Stimulated activated CD4-positive, alpha-beta T cell treated with anti-CD3 and anti-CD28 coated beads, TNF-alpha, amount 100 ng/mL, for 4 hours (primary cell): ENCODE measurements at regions not wholly inside any gene's neighbourhood (a gene's known extent, or its start where the extent isn't known, plus 50 kb on each side); places are given as distances from the start of the nearest gene placed in this dataset.

Experiments used
- DNase-seq, 3 experiments: peaks; one replicate each; pipeline ENCODE4 v3.0.0-alpha.2; 2020; ENCODE audit warnings: low read depth in 3 of 3

DNA sequence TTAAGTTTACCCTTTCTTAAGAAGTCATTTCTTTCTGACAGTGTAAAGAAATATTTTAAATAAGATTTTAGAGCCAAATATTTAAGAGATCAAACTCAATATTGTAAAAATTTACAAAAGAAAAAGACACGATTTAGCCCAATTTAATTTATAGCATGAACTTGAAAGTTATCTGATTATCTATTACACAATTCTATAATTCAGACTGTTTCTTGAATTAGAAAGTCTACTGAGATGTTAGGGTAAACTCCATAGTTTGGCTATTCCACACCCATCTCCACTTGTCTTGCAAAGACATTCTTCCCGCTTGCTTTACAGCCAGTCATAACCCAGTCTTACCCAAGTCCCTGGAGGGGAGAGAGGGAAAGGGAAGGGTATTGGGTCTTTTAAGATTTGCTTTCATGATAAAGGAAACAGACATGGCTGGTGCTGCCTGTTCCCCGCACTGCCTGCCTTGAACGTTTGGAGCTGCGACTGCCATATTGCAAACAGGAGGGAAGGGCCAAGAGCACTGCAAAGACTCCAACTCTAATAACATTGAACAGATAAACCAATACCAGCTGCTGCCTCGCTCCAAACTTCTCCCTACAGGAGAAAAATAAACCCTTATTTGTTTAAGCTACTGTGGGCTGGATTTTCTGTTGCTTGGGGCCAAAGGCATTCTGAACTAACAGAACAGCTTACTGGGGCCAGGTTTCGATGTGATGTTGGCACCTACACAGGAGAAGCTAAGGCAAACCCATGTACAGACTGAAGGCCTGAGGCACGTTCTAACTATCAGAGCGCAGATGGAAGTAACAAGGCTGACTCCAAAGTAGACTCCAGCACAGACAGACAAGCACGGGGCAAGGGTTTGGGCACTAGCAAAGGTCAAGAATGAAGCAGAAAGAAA is 552.3 kb upstream of the JARID2 start:
- no peak for DNase-seq

DNA sequence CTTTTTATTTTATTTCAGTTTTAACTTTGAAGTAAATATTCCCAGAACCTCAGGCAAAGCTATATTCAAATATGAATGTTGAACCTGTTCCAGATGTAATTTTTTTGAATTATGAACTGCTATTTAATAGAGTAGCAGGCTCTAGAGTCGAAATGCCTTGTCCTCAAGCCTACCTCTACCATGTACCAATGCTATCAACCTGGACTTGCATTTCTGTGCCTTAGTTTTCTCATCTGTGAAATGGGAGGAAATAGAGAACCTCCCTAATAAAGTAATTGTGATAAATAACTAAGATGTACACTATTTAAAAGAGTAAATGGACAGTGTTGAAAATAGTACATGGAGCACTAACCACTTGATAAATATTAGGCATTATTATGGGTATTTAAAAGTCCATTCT is 551.6 kb upstream of the JARID2 start:
- DNase-seq: no peak

DNA sequence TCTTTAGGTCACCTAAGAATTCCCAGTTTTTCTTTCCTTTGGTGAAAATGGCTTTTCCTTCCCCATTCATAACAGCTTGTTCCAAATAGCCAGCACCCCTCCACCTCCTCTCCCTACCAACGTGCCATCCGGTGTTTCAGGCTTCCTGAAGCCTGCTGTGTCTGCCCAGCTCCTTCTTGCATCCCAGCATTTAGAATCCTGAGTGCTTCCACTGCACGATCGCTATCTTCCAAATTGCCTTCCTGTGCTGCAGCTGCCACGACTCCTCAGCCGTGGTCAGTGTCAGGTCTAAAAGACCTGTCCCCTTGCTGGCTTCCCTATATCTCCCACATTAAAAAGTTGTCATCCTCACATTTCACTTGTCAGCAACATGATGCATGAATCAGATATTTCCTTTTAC is 550.3 kb upstream of the JARID2 start:
- DNase-seq: no peak

DNA sequence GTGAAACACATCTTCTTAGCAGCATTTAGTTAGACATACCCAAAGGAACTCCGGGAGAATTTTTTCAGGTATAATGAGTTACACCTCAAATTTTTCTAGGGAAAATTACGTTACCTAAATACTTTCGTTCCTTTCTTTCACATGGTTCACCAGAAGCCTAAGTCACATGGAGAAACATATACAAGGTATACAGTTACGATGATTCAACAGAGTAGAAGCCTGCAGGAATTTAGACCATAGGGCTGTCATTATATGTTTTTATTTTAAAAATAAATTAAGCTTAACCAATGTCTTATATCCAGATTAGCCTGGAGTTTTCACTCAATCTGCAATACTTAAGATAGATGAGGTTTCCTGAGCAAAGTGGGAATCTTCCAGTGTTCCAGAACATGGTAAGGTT is 549.5 kb upstream of the JARID2 start:
- no peak for DNase-seq

DNA sequence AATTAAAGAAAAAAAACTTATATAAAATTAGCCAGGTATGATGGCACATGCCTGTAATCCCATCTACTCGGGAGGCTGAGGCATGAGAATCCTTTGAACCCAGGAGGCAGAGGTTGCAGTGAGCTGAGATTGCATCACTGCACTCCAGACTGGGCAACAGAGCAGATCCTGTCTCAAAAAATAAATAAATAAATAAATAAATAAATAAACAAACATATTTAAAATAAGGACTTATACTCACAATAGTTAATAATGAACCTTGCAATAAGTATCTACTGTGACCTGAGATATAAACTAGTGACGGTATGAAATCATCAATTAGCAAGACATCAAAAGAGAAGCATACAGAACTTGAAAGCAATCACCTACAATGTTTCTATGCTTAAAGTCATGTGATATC is 548.4 kb upstream of the JARID2 start:
- no peak for DNase-seq

DNA sequence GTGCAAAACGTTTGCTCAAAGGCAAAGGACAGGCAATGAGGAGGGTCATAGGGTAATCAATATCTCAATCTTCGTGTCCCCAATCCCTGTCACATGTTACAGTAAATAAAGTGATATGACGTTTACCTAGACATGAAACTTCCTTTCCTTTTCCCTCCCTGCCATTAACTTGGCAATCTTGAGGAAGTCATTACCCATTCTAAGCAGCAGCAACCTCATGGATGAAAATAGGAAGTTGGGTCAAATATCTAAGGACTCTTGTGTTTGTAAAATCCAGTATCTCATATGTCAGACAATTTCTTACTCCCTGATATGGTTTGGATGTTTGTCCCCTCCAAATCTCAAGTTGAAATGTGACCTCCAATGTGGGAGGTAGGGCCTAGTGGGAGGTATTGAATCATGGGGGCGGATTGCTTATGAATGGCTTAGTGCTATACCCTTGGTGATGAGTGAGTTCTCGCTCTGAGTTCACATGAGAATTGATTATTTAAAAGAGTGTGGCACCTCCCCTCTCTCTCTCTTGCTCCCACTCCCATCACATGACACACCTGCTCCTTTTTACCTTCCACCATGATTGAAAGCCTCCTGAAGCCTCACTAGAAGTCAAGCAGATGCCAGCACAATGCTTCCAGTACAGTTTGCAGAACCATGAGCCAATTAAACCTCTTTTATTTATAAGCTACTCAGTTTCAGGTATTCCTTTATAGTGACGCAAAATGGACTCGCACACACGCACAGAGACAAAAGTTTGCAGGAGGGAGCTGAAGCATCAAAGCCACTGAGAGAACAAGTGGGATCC is 545.9 kb upstream of the JARID2 start:
- DNase-seq: no peak

DNA sequence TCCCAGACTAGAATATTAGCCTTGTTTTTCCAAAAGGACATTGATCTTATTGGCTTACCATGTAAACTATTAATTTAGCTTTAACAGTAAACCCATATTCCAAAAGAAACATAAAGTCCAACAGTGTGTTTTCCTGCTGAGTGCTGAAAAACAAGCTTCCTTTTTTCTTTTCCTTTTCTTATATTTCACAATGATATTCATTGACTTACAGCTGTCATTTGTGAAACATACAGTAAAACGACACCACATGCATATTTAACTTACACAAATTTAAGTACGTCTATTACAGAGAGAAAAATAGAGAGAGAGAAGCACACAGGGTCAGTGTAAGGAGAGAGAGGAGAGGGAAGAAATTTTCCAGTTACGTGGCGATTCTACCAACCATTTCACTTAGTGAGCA is 543.9 kb upstream of the JARID2 start:
- no peak for DNase-seq

DNA sequence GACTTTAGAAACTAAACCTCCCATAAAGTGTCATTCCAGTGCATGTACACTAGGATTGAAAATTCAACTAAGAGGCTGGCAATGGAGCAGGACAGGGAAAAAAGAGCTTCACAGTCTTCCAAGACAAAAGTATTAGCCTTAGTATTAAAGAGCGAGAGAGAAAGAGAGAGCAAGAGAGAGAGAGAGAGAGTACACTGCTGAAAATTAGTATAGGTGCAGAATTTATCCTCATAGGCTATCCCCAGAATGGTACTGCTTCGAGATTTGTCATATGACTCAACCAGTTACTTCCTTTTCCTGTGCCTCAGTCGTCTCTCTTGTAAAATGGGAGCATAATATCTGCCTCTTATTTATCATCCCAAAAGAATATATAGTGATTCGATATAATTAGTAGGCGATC is 543.2 kb upstream of the JARID2 start:
- no peak for DNase-seq

DNA sequence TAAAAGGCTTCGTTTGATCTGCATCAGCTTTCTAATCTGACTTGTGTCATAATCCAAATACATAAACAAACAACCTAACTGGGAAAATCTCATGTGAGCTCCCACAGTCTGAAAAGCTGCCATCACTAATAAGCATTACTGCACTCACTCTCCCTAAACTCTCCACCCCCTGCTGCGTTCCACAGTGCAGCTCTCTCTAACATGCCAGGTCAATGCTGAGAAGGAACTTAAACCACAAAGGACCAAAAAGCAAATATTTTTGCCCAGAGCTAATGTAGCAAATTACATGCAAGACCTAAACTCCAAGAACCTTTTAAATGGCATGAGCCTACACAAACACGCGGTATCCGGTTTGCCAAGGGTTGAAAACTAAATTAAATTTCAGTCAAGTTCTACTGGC is 542.3 kb upstream of the JARID2 start:
- DNase-seq: no peak

DNA sequence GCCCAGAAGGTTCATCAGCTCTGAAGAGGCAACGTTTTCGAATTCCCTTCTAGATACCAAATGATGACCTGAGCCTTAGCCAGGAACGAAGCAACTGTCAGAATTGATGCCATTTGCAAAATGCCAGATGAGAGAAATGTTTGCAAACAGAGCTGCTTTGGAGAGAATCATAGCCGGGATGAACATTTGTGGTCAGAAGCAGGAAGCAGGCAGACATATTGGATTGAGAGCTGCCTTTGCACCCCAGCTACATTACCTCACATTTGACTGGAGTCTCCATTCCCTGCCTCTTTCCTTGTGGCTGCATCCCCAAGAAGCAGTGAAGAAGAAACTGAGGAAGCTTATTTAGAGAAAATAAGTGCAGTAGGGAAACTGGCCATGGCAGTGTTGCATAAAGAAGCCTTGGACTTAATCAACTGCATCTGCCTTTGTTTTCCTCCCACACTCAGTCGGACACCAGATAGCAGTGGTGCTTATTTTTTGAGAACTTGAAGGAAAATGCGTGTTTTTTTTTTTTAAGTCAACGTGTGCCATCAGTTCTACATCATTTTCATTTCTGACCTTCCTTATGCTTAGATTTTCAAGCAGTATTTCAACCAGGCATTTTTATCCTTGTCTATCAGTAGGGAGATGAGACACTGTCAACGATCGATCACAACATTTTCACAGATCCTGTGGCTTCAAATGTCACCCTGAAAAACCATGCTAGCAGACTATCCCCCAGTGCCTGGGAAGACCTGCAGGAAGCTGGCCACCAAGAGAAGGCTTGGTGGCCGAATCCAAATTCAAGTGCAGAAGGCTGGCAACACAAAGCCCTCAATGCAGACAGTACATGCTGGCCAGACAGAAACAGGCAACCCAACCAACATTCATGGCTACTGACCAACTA is 541.2 kb upstream of the JARID2 start:
- DNase-seq: no peak

DNA sequence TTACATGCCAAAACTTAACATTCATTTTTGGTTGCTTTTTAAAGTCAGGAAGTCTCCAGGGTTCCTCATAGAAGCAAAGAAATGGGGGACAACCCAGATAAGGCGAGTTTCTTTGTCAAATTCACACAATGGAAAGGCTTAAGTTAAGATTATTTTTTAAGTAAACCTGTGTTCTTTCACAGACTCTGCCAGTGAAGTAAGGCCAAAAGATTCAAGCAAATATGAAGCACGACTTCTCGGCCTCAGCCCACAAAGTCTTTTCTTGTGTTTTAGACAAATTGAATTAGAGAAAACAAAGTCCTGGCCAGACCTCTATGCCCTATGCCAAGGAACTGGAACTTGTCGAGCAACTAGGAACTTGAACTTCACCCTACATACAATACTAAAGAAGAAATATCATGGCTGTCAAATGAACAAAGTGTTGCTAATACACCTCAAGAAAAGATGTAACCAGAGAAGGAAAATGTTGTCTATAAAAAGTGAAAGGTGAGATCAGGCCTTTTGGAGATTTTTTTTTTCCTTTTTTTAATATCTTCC is 540.0 kb upstream of the JARID2 start:
- no peak for DNase-seq

DNA sequence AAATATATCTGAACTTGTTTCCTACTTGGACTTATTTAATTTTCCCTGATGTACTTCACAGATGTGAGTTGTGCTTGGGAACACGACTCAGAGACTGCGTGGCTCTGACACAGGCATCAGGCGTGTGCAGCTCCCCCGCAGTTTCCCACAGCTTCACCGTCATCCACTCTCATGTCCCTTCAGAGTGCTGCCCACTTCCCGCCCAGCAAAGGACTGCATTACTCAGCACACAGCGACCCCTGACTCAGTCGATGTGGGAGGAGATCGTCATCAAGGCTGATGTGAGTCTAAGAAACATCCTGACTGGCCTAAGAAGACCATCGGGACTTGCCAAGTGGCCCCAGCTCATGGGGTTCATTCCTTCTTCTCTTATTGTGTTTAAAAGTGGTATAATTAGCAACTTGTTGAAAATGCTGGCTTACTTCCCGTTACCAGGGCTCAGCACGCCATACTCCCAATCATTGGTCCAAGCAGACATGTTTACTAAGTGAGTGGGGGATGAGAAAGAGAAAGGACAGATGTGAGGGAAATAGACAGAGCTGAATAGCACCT is 539.4 kb upstream of the JARID2 start:
- DNase-seq: peak in 2 of 3 experiments; percentile 58 to 61

DNA sequence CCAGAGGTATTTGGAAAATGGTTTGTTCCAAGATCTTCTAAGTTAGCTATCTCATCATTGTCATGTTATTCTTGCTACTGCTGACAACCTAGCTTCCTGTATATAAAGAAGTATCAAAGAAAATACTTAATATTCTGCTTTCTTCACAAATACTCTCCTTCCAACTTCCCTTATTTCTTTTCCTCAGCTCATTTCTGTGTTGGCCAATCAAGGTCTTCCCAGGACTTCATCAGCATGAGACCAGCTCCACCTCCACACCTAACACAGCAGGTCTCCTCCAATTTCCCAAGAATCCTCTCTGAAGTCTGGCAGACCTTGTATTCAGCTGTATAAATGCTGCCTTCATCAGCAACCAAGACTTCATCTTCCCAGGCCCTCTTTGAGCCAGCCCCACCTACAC is 538.6 kb upstream of the JARID2 start:
- no peak for DNase-seq

DNA sequence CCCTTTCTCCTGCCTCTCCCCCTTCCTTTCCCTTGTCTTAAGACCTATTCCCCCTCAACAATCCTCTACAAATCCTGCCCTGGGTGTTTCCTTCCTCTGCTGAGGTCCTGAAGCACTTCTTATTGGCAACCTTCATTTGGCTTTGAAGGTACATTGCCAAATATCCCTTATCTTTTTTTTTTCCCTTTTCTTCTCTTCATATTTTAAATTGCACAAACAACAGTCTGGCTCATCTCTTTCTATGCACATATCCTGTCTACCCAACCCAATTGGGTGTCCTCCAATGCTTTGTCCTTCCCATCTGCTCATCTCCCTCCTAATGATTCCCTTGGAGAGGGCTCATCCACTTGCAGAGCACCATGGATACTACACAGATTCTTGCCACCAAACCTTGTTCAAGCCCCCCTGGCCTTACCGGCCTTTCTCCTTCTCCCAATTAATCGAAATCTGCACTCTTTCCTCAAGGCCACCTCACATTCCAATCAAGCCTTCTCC is 537.9 kb upstream of the JARID2 start:
- no peak for DNase-seq

DNA sequence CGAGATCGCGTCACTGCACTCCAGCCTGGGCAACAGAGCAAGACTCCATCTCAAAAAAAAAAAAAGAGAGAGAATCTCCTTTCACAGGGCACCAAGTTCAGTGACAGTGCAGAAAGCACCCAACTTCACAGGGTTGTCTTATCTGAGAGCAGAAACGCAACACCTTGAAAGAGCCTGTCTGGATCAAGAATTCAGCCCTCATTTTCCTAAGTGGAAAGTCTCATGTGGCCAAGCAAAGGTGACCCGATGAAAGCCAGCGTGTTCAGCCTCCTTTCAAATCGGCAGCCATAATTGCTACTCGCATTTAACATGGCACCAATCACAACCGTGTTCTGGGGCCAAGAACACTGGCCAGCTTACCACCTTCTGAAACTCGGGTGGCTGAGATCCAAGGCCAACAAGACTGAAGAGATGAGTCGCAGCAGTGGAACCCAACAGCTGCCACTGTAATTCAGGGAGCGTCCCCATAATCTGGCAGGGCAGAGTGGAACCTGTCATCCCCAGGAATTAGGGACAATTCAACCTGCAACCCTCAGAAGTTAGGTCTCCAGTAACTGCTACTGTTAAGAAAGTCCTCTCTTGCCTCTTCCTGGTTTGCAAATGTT is 536.7 kb upstream of the JARID2 start:
- DNase-seq: no peak

DNA sequence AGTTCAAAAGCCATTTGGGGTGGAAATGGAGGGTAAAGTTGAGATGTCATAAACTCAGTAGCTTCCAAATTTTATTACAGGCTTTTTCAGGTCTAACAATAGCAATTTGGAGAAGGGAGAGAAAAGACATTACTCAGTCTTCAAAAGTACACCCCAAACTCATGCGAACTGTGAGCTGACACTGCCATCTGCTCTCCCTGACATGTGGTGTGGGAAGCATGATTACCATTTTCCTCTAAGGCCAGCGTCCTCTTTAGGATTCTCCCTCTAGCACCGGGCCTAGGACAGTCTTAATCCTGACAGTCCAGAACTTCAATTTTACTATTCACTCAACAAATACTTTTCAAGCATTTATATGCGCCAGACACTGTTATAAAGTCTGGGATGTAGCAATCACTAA is 536.0 kb upstream of the JARID2 start:
- DNase-seq: no peak

DNA sequence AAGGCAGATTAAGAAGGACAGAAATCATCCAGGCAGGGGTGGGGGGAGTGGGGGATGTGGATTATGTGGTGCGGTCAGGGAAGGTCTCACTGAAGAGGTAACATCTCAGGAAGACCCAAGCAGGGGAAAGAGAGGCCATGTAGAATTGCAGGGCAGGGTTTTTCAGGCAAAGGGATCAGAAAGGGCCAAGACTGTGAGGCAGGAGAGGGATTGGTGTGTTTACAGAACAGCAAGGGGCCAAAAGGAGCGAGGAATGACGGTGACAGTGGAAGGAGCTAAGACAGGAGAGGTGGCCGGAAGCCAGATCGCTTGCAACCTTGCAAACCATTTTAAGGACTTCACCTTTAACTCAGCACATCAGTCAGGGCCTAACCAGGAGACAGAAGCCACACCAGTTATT is 535.4 kb upstream of the JARID2 start:
- DNase-seq: no peak

DNA sequence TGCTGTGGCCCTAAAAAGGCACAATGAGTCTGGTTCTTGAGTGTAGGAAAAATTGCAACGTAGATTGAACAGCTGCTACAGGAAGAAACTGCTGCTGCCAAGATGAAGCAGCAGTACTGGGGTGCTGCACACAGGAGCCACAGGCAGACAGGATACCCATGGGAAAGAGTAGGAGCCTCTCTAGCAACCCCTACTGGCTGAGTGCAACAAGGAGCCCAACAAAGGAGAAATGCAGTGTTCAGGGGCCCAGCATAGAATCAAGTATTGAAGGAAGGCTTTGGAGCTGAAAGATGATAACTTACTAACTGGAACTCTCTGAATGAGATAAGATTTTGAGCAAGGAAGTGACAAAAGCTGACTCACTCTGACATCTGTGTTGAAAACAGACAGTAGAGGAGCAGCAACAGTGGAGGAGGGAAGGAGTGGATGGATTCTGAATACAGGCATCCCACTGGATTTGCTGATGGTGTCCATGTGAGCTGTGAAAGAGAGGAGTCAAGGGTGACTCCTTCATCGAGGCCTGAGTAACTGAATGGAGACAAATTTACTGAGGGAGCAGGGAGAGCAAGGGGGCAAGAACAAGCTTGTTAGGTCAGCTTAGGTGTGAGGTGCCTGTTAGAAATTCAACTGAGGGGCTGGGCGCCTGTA is 534.7 kb upstream of the JARID2 start:
- DNase-seq: no peak

DNA sequence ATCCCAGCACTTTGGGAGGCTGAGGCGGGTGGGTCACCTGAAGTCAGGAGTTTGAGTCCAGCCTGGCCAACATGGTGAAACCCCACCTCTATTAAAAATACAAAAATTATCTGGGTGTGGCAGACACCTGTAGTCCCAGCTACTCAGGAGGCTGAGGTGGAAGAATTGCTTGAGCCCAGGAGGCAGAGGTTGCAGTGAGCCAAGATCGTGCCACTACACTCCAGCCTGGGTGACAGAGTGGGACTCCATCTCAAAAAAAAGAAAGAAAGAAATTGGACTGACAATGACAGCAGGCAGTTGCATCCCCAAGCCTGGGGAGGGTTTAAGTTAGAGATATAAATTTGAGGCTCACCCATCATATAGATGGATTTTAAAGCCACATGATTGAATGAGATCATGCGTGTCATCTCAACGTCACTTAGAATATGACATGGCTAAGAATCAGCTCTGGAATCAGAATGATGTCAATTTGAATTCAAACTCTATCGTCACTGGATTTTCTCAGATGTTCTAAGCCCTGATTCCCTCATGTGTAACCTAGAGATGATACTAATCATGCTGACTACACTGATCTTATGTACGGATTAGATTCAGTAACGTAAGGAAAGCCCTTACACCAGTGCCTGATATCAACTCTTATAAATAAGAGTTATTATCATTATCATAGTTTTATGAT is 534.0 kb upstream of the JARID2 start:
- DNase-seq: no peak
